C4-2B (cell line): ENCODE measurements at regions not wholly inside any gene's neighbourhood (a gene's known extent, or its start where the extent isn't known, plus 50 kb on each side); places are given as distances from the start of the nearest gene placed in this dataset.
"Not testable (repeated sequence)": the region's sequence is repeated elsewhere in the genome, so short reads cannot be mapped to it uniquely, and the experiment has no call there.

Source experiments
- H3K27ac ChIP-seq: fragments of 450-650 bp; 2 replicates; pipeline ENCODE4 v1.5.1; 2017
- ZFX ChIP-seq: fragments of 450-650 bp; IDR thresholded peaks from 2 replicates; pipeline ENCODE4 v1.6.1; 2017
- TF ChIP-seq, protein P1 (sequence below): fragments of 450-650 bp; conservative IDR thresholded peaks from 2 replicates; pipeline ENCODE4 v1.5.1; 2017; ENCODE audit warnings: mild to moderate bottlenecking

DNA sequence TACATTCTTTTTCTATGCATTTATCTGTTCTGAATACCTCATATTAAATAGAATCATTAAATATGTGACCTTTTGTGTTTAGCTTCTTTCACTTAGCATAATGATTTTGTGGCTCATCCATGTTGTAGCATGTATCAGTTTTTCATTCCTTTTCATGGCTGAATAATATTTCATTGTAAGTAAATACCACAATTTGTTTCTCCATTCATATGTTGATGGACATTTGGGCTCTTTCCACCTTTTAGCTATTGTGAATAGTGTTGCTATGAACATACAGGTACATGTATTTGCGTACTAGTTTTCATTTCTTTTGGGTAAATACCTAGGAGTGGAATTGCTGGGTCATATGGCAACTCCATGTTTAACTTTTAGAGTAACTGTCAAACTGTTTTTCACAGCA lies 85.1 kb downstream of the GNL3L start:
- TF ChIP-seq ZFX = no peak
- TF ChIP-seq, protein P1, sequence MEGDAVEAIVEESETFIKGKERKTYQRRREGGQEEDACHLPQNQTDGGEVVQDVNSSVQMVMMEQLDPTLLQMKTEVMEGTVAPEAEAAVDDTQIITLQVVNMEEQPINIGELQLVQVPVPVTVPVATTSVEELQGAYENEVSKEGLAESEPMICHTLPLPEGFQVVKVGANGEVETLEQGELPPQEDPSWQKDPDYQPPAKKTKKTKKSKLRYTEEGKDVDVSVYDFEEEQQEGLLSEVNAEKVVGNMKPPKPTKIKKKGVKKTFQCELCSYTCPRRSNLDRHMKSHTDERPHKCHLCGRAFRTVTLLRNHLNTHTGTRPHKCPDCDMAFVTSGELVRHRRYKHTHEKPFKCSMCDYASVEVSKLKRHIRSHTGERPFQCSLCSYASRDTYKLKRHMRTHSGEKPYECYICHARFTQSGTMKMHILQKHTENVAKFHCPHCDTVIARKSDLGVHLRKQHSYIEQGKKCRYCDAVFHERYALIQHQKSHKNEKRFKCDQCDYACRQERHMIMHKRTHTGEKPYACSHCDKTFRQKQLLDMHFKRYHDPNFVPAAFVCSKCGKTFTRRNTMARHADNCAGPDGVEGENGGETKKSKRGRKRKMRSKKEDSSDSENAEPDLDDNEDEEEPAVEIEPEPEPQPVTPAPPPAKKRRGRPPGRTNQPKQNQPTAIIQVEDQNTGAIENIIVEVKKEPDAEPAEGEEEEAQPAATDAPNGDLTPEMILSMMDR = no peak

DNA sequence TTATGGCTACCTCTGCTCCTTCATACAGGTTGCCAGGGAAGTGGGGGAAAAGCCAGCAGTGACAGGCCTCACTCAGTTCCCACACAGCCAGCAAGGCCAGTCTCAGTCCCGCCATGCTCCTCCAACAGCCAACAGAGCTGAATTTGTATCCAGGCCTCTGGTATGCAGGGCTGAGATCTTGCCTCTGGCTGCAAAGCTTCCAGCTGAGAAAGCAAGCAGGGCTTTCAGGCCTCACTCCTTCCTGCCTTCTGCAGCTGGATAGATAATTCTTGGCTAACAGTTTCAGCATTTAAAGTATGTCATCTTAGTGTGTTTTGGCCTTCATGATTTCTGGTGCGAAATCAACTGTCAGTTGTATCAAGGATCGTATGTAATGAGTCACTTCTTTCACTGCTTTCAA lies 103.6 kb downstream of the GNL3L start:
- TF ChIP-seq, protein P1 = no peak
- no peak for TF ChIP-seq ZFX
- no peak overlapping the region for H3K27ac ChIP-seq

More for the DNA sequence above, 85.1 kb downstream of the GNL3L start:
- no peak overlapping the region for H3K27ac ChIP-seq

DNA sequence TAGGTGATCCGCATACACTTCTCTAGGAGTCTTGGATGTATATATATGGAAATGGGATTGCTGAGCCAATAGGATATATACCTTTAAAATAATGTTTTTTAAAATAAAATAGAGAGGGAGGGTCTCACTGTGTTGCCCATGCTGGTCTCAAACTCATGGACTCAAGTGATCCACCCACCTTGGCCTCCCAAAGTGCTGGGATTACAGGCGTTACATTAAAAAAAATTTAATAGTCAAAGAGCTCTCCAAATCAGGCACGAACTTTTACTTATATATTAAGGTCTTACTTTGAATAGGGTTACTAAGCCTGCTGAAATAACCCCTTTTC lies 109.0 kb downstream of the GNL3L start:
- TF ChIP-seq, protein P1 = no peak
- TF ChIP-seq ZFX = no peak
- H3K27ac ChIP-seq = peak overlapping the region; percentile 73

- TF ChIP-seq, protein P1 = peak; percentile 80
- no peak for TF ChIP-seq ZFX
- peak overlapping the region; percentile 73 for H3K27ac ChIP-seq
Measured at GRCh38 chrX:54639346-54640102, 109.5 kb downstream of the GNL3L start.

DNA sequence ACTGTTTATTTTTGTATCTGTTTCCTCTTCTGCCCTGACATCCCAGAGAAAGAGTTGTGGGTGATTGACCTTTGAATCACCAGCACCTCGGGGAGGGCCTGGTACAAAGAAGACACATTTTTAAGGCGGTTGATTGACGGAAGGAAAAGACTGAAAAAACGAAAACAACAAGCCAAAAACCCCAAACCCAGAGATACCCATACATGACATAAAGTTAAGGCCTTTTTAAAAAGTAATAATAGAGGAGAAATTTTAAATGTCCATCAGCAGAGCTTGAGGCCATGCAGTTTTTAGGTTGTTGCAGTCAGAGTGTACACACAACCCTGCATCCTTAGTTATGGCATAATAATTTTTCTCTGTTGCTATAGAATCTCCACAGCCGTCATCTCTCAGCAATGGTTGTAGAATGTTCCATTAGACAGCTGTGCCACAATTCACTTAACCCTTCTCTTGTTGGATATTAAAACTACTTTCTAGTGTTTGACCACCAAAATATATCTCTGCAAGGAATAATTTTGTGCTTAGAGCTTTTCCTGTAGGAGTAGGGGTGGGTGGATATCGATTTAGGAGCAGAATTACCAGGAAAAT lies 110.2 kb downstream of the GNL3L start:
- peak overlapping the region; percentile 73 for H3K27ac ChIP-seq
- no peak for TF ChIP-seq ZFX
- TF ChIP-seq, protein P1 = peak; percentile 47

- no peak for TF ChIP-seq ZFX
- TF ChIP-seq, protein P1 = no peak
- H3K27ac ChIP-seq = no peak overlapping the region
Measured at GRCh38 chrX:54640736-54641135, 110.7 kb downstream of the GNL3L start.

GRCh38 chrX:54641530-54641929 lies 111.5 kb downstream of the GNL3L start:
- TF ChIP-seq, protein P1 = no peak
- TF ChIP-seq ZFX = no peak
- no peak overlapping the region for H3K27ac ChIP-seq

- not testable (repeated sequence) for H3K27ac ChIP-seq
Measured at GRCh38 chrX:54647607-54648006, 117.6 kb downstream of the GNL3L start.
